RWPE2 (cell line): ENCODE measurements at regions not wholly inside any gene's neighbourhood (a gene's known extent, or its start where the extent isn't known, plus 50 kb on each side); places are given as distances from the start of the nearest gene placed in this dataset.

Experiments
- ATAC-seq: fragments of 200-7000 bp; cut with Tn5 transposase; 3 replicates; pipeline ENCODE4 v1.9.1; 2021; ENCODE audit warnings: low read depth
- DNase-seq: peaks from one replicate; pipeline ENCODE4 v3.0.0-alpha.2; 2020; ENCODE audit warnings: low spot score
- H3K27ac ChIP-seq: fragments of 450-650 bp; 2 replicates; pipeline ENCODE4 v1.5.1; 2017; ENCODE audit warnings: mild to moderate bottlenecking; ENCODE audit not compliant: poor library complexity, severe bottlenecking
- H3K27me3 ChIP-seq: fragments of 250-450 bp; sonication (Bioruptor Pico); 2 replicates; pipeline ENCODE4 v1.5.1; 2021; ENCODE audit warnings: mild to moderate bottlenecking, moderate library complexity; ENCODE audit not compliant: insufficient read depth, poor library complexity, severe bottlenecking
- H3K36me3 ChIP-seq: fragments of 250-450 bp; sonication (Bioruptor Pico); 2 replicates; pipeline ENCODE4 v1.5.1; 2020; ENCODE audit warnings: low read depth, mild to moderate bottlenecking, moderate library complexity
- H3K4me1 ChIP-seq: fragments of 250-450 bp; sonication (Bioruptor Pico); 2 replicates; pipeline ENCODE4 v1.5.1; 2021; ENCODE audit warnings: mild to moderate bottlenecking, moderate library complexity; ENCODE audit not compliant: insufficient read depth, poor library complexity, severe bottlenecking
- H3K4me3 ChIP-seq: fragments of 250-450 bp; sonication (Bioruptor Pico); 2 replicates; pipeline ENCODE4 v1.5.1; 2021; ENCODE audit warnings: mild to moderate bottlenecking, moderate library complexity; ENCODE audit not compliant: severe bottlenecking
- H3K9me3 ChIP-seq: fragments of 250-450 bp; sonication (Bioruptor Pico); 2 replicates; pipeline ENCODE4 v1.5.1; 2021; ENCODE audit warnings: mild to moderate bottlenecking, moderate library complexity; ENCODE audit not compliant: severe bottlenecking
- CTCF ChIP-seq: fragments of 450-650 bp; IDR thresholded peaks from one replicate; pipeline ENCODE4 v1.5.1; 2017; ENCODE audit warnings: mild to moderate bottlenecking, moderate library complexity; ENCODE audit not compliant: poor library complexity, severe bottlenecking

- Histone ChIP-seq H3K36me3 (no peaks in the 10 kb centered on the region), H3K27ac (no peak overlapping the region), H3K4me1 (no peaks in the 10 kb centered on the region), H3K4me3 (no peak overlapping the region), H3K27me3 (no peaks in the 10 kb centered on the region), H3K9me3 (no peaks in the 10 kb centered on the region)
- ATAC-seq (no peak), DNase-seq (no peak)
- TF ChIP-seq CTCF, result no peak
Measured at GRCh38 chr11:95304777-95305176, 73.8 kb upstream of the SESN3 start.

GRCh38 chr11:95302211-95302610, 71.2 kb upstream of the SESN3 start:
- ATAC-seq (no peak), DNase-seq (no peak)
- H3K27me3 ChIP-seq, result no peaks in the 10 kb centered on the region
- no peak overlapping the region for H3K27ac ChIP-seq
- no peaks in the 10 kb centered on the region for H3K36me3 ChIP-seq
- H3K4me1 ChIP-seq, result no peaks in the 10 kb centered on the region
- H3K9me3 ChIP-seq, result no peaks in the 10 kb centered on the region
- TF ChIP-seq CTCF, result no peak
- H3K4me3 ChIP-seq, result no peak overlapping the region

- Histone ChIP-seq H3K27ac (no peak overlapping the region), H3K27me3 (no peaks in the 10 kb centered on the region), H3K4me1 (no peaks in the 10 kb centered on the region), H3K9me3 (no peaks in the 10 kb centered on the region), H3K4me3 (no peak overlapping the region), H3K36me3 (no peaks in the 10 kb centered on the region)
- TF ChIP-seq CTCF, result no peak
- ATAC-seq, result no peak
- DNase-seq, result no peak
Measured at GRCh38 chr11:95301474-95301873, 70.5 kb upstream of the SESN3 start.

GRCh38 chr11:95299078-95299679, 68.2 kb upstream of the SESN3 start:
- Histone ChIP-seq H3K9me3 (no peaks in the 10 kb centered on the region), H3K27me3 (no peaks in the 10 kb centered on the region), H3K4me3 (no peak overlapping the region), H3K27ac (no peak overlapping the region), H3K4me1 (no peaks in the 10 kb centered on the region), H3K36me3 (no peaks in the 10 kb centered on the region)
- DNase-seq (no peak), ATAC-seq (no peak)
- no peak for TF ChIP-seq CTCF

- H3K4me3 ChIP-seq, result no peak overlapping the region
- DNase-seq (no peak), ATAC-seq (no peak)
- no peaks in the 10 kb centered on the region for H3K4me1 ChIP-seq
- H3K27me3 ChIP-seq, result no peaks in the 10 kb centered on the region
- no peak for TF ChIP-seq CTCF
- no peaks in the 10 kb centered on the region for H3K36me3 ChIP-seq
- H3K9me3 ChIP-seq, result no peaks in the 10 kb centered on the region
- no peak overlapping the region for H3K27ac ChIP-seq
Measured at GRCh38 chr11:95297680-95298452, 66.9 kb upstream of the SESN3 start.
